GM21515 (cell line): ENCODE measurements at regions not wholly inside any gene's neighbourhood (a gene's known extent, or its start where the extent isn't known, plus 50 kb on each side); places are given as distances from the start of the nearest gene placed in this dataset.

ENCODE experiments used
- ATAC-seq: cut with Tn5 transposase; IDR thresholded peaks from one replicate; pipeline ENCODE4 v1.9.1; 2021; ENCODE audit not compliant: unreplicated experiment

DNA sequence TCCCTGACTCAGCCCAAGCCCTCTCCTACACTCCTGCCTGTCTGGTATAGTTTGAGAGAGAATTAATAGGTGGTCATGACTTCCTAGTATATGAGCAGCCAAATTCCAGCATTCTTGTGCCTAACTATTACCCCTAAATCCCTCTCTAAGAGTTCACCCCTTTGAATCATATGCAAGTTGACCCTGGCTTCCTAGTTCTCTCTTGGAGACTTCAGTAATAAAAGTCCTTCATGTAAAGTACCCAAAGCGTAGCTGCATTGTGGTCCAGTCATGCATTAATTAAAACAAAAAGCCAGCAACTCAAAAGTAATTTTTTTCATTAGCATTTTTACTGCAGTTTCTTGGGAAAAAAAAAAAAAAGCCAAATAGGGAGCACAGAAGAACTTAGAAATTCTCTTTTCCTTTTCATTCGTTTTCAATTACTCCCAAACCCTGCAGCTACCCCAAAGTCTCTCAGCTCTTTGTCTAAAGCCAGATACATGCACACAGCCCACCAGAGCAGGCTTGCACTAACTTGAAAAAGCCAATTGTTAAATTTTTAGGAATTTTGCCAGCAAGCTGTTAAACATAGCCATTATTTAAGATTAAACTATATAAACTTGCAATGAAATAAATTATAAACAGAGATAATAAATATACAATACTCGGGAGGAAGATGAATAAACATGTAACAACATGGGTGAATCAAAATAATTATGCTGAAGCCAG, 50.1 kb upstream of the STT3B start:
- no peak for ATAC-seq
